ENCODE measurements at regions not wholly inside any gene's neighbourhood (a gene's known extent, or its start where the extent isn't known, plus 50 kb on each side); places are given as distances from the start of the nearest gene placed in this dataset.

- TF ChIP-seq, protein P1, sequence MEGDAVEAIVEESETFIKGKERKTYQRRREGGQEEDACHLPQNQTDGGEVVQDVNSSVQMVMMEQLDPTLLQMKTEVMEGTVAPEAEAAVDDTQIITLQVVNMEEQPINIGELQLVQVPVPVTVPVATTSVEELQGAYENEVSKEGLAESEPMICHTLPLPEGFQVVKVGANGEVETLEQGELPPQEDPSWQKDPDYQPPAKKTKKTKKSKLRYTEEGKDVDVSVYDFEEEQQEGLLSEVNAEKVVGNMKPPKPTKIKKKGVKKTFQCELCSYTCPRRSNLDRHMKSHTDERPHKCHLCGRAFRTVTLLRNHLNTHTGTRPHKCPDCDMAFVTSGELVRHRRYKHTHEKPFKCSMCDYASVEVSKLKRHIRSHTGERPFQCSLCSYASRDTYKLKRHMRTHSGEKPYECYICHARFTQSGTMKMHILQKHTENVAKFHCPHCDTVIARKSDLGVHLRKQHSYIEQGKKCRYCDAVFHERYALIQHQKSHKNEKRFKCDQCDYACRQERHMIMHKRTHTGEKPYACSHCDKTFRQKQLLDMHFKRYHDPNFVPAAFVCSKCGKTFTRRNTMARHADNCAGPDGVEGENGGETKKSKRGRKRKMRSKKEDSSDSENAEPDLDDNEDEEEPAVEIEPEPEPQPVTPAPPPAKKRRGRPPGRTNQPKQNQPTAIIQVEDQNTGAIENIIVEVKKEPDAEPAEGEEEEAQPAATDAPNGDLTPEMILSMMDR (IDR thresholded peaks at IDR 0.05), result no peak
- TF ChIP-seq POLR2A (IDR thresholded peaks at IDR 0.05), result no peak
Measured at GRCh38 chr17:74024871-74025531, 178.5 kb upstream of the RPL38 start.

Measured in esophagus squamous epithelium (tissue), 4 donors.